GM21723 (cell line): ENCODE measurements at regions not wholly inside any gene's neighbourhood (a gene's known extent, or its start where the extent isn't known, plus 50 kb on each side); places are given as distances from the start of the nearest gene placed in this dataset.

Experiments used
- ATAC-seq: cut with Tn5 transposase; IDR thresholded peaks from one replicate; pipeline ENCODE4 v1.9.1; 2021; ENCODE audit warnings: mild to moderate bottlenecking, moderate library complexity; ENCODE audit not compliant: unreplicated experiment

- no peak for ATAC-seq
Measured at GRCh38 chr10:78426181-78426580, 392.5 kb downstream of the RPS24 start.

GRCh38 chr10:78427497-78428031, 393.9 kb downstream of the RPS24 start:
- no peak for ATAC-seq

GRCh38 chr10:78428579-78428978, 394.9 kb downstream of the RPS24 start:
- ATAC-seq, result no peak

- ATAC-seq, result no peak
Measured at GRCh38 chr10:78429984-78430383, 396.3 kb downstream of the RPS24 start.

- no peak for ATAC-seq
Measured at GRCh38 chr10:78432583-78432982, 398.9 kb downstream of the RPS24 start.

GRCh38 chr10:78433076-78433595, 399.5 kb downstream of the RPS24 start:
- ATAC-seq, result no peak

GRCh38 chr10:78433766-78434535, 400.3 kb downstream of the RPS24 start:
- ATAC-seq, result no peak

GRCh38 chr10:78434886-78435285, 401.2 kb downstream of the RPS24 start:
- no peak for ATAC-seq

GRCh38 chr10:78435484-78436221, 402.0 kb downstream of the RPS24 start:
- ATAC-seq, result no peak

- ATAC-seq, result no peak
Measured at GRCh38 chr10:78436222-78436573, 402.5 kb downstream of the RPS24 start.

GRCh38 chr10:78436706-78437406, 403.2 kb downstream of the RPS24 start:
- no peak for ATAC-seq

- ATAC-seq, result no peak
Measured at GRCh38 chr10:78437407-78437768, 403.7 kb downstream of the RPS24 start.

- ATAC-seq, result no peak
Measured at GRCh38 chr10:78437998-78438906, 404.6 kb downstream of the RPS24 start.

GRCh38 chr10:78438907-78439809, 405.5 kb downstream of the RPS24 start:
- ATAC-seq, result no peak

- ATAC-seq, result no peak
Measured at GRCh38 chr10:78441010-78441409, 407.3 kb downstream of the RPS24 start.

GRCh38 chr10:78441694-78442093, 408.0 kb downstream of the RPS24 start:
- ATAC-seq, result no peak

- ATAC-seq, result no peak
Measured at GRCh38 chr10:78442836-78443550, 409.3 kb downstream of the RPS24 start.

- no peak for ATAC-seq
Measured at GRCh38 chr10:78443900-78444571, 410.4 kb downstream of the RPS24 start.
